ENCODE measurements at regions not wholly inside any gene's neighbourhood (a gene's known extent, or its start where the extent isn't known, plus 50 kb on each side); places are given as distances from the start of the nearest gene placed in this dataset.

GRCh38 chr4:32207456-32207855 lies 1487.3 kb downstream of the PCDH7 start:
- H3K27ac Mint-ChIP-seq (ENCODE audit: unreplicated experiment) = no peak overlapping the region
- no peaks in the 10 kb centered on the region for H3K27me3 Mint-ChIP-seq (ENCODE audit: unreplicated experiment)
- no peak for DNase-seq (ENCODE audit: low spot score)
- H3K4me1 Mint-ChIP-seq (ENCODE audit: unreplicated experiment) = no peaks in the 10 kb centered on the region
- TF ChIP-seq, protein P1, sequence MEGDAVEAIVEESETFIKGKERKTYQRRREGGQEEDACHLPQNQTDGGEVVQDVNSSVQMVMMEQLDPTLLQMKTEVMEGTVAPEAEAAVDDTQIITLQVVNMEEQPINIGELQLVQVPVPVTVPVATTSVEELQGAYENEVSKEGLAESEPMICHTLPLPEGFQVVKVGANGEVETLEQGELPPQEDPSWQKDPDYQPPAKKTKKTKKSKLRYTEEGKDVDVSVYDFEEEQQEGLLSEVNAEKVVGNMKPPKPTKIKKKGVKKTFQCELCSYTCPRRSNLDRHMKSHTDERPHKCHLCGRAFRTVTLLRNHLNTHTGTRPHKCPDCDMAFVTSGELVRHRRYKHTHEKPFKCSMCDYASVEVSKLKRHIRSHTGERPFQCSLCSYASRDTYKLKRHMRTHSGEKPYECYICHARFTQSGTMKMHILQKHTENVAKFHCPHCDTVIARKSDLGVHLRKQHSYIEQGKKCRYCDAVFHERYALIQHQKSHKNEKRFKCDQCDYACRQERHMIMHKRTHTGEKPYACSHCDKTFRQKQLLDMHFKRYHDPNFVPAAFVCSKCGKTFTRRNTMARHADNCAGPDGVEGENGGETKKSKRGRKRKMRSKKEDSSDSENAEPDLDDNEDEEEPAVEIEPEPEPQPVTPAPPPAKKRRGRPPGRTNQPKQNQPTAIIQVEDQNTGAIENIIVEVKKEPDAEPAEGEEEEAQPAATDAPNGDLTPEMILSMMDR (IDR thresholded peaks at IDR 0.05; ENCODE audit: unreplicated experiment) = no peak
- H3K4me3 Mint-ChIP-seq (ENCODE audit: unreplicated experiment) = no peak overlapping the region
- peaks cover 4% of the 10 kb centered on the region for H3K36me3 Mint-ChIP-seq (ENCODE audit: low read depth, unreplicated experiment)
- H3K9me3 Mint-ChIP-seq (ENCODE audit: unreplicated experiment) = no peaks in the 10 kb centered on the region

GRCh38 chr4:32215277-32215676 lies 1495.1 kb downstream of the PCDH7 start:
- no peak overlapping the region for H3K4me3 Mint-ChIP-seq (ENCODE audit: unreplicated experiment)
- no peaks in the 10 kb centered on the region for H3K9me3 Mint-ChIP-seq (ENCODE audit: unreplicated experiment)
- no peak overlapping the region for H3K27ac Mint-ChIP-seq (ENCODE audit: unreplicated experiment)
- TF ChIP-seq, protein P1 (IDR thresholded peaks at IDR 0.05; ENCODE audit: unreplicated experiment) = no peak
- no peaks in the 10 kb centered on the region for H3K36me3 Mint-ChIP-seq (ENCODE audit: low read depth, unreplicated experiment)
- H3K4me1 Mint-ChIP-seq (ENCODE audit: unreplicated experiment) = no peaks in the 10 kb centered on the region
- DNase-seq (ENCODE audit: low spot score) = no peak
- H3K27me3 Mint-ChIP-seq (ENCODE audit: unreplicated experiment) = no peaks in the 10 kb centered on the region

DNA sequence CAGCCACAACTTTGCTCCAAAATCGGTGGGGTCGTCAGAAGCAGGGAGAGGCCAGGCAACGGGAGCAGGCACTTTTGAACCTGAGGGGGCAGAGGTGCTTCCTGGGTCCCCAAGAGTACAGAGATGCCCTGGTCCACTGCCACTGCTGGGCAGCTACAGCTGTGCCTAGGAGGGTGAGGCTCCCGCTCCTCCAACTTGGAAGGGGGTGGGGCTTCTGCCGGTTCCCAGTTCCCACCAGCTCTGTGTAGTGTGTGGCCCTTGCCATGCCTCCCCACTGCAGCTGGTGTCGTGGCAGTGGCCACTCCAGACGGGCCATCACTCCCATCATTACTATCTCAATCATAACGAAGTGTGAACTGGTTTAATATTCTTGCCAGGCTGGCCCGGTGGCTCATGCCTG lies 1496.3 kb downstream of the PCDH7 start:
- Mint-ChIP-seq H3K27me3 (ENCODE audit: unreplicated experiment) (no peaks in the 10 kb centered on the region), H3K27ac (ENCODE audit: unreplicated experiment) (no peak overlapping the region), H3K9me3 (ENCODE audit: unreplicated experiment) (no peaks in the 10 kb centered on the region), H3K4me3 (ENCODE audit: unreplicated experiment) (no peak overlapping the region), H3K4me1 (ENCODE audit: unreplicated experiment) (no peaks in the 10 kb centered on the region), H3K36me3 (ENCODE audit: low read depth, unreplicated experiment) (no peaks in the 10 kb centered on the region)
- TF ChIP-seq, protein P1 (IDR thresholded peaks at IDR 0.05; ENCODE audit: unreplicated experiment) = no peak
- no peak for DNase-seq (ENCODE audit: low spot score)

DNA sequence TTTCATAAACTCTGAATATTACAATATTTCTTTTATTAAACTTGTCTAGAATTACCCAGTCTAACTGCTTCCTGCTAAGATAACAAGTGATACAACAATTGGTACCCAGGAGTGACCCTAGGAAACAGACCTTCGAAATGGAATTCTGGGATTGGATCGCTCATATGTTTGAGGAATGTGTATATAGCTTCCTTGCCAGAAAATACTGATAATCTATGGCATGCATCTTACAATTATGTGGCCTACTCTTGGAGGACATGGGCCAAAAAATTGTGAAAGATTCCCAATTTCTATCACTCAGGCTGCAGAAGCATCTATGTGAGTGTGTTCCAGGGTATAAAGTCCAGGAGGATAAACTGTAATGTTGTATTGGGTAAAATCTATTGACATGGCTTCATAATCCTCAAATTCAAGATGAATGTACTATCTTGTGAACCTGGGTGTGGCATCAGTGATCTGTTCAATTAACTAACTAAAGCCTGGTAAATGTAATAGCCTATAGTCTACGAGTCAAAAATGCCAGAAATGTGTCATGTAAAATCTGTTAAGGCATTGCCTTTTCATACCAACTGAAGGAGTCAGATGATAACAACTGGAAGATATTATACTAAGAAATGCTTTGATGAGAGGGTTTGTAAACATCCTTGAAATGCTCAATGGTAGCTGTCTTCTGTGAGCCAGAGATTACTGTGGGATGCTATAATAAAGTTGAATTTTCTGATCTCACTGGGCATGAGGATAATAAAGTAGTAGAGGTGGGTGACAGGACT lies 1499.3 kb downstream of the PCDH7 start:
- H3K9me3 Mint-ChIP-seq (ENCODE audit: unreplicated experiment) = no peaks in the 10 kb centered on the region
- no peak overlapping the region for H3K27ac Mint-ChIP-seq (ENCODE audit: unreplicated experiment)
- H3K4me1 Mint-ChIP-seq (ENCODE audit: unreplicated experiment) = no peaks in the 10 kb centered on the region
- no peak overlapping the region for H3K4me3 Mint-ChIP-seq (ENCODE audit: unreplicated experiment)
- DNase-seq (ENCODE audit: low spot score) = no peak
- H3K27me3 Mint-ChIP-seq (ENCODE audit: unreplicated experiment) = no peaks in the 10 kb centered on the region
- TF ChIP-seq, protein P1 (IDR thresholded peaks at IDR 0.05; ENCODE audit: unreplicated experiment) = no peak
- H3K36me3 Mint-ChIP-seq (ENCODE audit: low read depth, unreplicated experiment) = no peaks in the 10 kb centered on the region

DNA sequence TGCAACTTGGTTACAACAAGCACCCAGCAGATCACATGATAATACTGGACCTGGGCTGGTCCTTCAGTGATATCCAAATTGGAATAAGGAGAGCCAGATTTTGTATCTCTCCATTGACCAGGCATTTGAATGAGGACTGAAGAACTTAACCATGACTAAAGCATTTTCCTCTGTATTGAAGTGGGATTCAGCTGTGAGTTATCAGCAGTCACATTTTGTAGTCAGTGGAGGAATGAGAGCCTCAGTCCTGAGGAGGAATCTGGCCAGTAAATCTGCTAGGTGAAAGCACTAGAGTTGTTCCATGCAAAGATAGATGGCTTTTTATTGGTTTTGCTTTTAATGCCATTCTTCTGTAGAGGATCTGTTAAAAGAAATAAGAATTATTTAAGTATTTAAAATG lies 1506.0 kb downstream of the PCDH7 start:
- H3K27me3 Mint-ChIP-seq (ENCODE audit: unreplicated experiment) = no peaks in the 10 kb centered on the region
- H3K36me3 Mint-ChIP-seq (ENCODE audit: low read depth, unreplicated experiment) = no peaks in the 10 kb centered on the region
- H3K27ac Mint-ChIP-seq (ENCODE audit: unreplicated experiment) = no peak overlapping the region
- TF ChIP-seq, protein P1 (IDR thresholded peaks at IDR 0.05; ENCODE audit: unreplicated experiment) = no peak
- H3K4me3 Mint-ChIP-seq (ENCODE audit: unreplicated experiment) = no peak overlapping the region
- H3K9me3 Mint-ChIP-seq (ENCODE audit: unreplicated experiment) = no peaks in the 10 kb centered on the region
- DNase-seq (ENCODE audit: low spot score) = no peak
- H3K4me1 Mint-ChIP-seq (ENCODE audit: unreplicated experiment) = no peaks in the 10 kb centered on the region

All from endothelial cell (in vitro differentiated cells).